ENCODE measurements at regions not wholly inside any gene's neighbourhood (a gene's known extent, or its start where the extent isn't known, plus 50 kb on each side); places are given as distances from the start of the nearest gene placed in this dataset.

GRCh38 chr13:68190818-68191217 is 960.7 kb upstream of the PCDH9 start:
- TF ChIP-seq, protein P1, sequence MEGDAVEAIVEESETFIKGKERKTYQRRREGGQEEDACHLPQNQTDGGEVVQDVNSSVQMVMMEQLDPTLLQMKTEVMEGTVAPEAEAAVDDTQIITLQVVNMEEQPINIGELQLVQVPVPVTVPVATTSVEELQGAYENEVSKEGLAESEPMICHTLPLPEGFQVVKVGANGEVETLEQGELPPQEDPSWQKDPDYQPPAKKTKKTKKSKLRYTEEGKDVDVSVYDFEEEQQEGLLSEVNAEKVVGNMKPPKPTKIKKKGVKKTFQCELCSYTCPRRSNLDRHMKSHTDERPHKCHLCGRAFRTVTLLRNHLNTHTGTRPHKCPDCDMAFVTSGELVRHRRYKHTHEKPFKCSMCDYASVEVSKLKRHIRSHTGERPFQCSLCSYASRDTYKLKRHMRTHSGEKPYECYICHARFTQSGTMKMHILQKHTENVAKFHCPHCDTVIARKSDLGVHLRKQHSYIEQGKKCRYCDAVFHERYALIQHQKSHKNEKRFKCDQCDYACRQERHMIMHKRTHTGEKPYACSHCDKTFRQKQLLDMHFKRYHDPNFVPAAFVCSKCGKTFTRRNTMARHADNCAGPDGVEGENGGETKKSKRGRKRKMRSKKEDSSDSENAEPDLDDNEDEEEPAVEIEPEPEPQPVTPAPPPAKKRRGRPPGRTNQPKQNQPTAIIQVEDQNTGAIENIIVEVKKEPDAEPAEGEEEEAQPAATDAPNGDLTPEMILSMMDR (IDR thresholded peaks at IDR 0.05), result no peak
- no peak for TF ChIP-seq POLR2A (IDR thresholded peaks at IDR 0.05)

Measured in lower leg skin (tissue), 3 donors.